Left ventricle myocardium superior (tissue), 1 donor: ENCODE measurements at regions not wholly inside any gene's neighbourhood (a gene's known extent, or its start where the extent isn't known, plus 50 kb on each side); places are given as distances from the start of the nearest gene placed in this dataset.
A peak's percentile ranks its signal among the peaks of the same experiment; 100 is the strongest.

ENCODE experiments used
- ATAC-seq: fragments of 200-7000 bp; cut with Tn5 transposase; one replicate; pipeline ENCODE4 v1.9.1; 2020; ENCODE audit warnings: mild to moderate bottlenecking, moderate library complexity
- DNase-seq: peaks from one replicate; pipeline ENCODE4 v3.0.0-alpha.2; 2020
- intact Hi-C: fragments of 100-400 bp; cut with micrococcal nuclease; formaldehyde crosslinking; loops from one replicate; pipeline ENCODE4 v1.11.0; 2022
- donor health status: DM: no; HTN: yes; CAD: no; lungs with severe emphysema.

GRCh38 chr5:23385036-23385435 lies 122.4 kb upstream of the PRDM9 start:
- DNase-seq (no peak), ATAC-seq (no peak)
- intact Hi-C loops = no loop called here

- intact Hi-C loops = no loop called here
- DNase-seq = no peak
Measured at GRCh38 chr5:23372177-23372576, 135.2 kb upstream of the PRDM9 start.

GRCh38 chr5:23368393-23368792 lies 139.0 kb upstream of the PRDM9 start:
- DNase-seq = no peak
- ATAC-seq = no peak
- intact Hi-C loops = no loop called here

More at GRCh38 chr5:23372177-23372576, 135.2 kb upstream of the PRDM9 start:
- ATAC-seq = no peak

- ATAC-seq (no peak), DNase-seq (no peak)
- intact Hi-C loops = no loop called here
Measured at GRCh38 chr5:23367874-23368273, 139.5 kb upstream of the PRDM9 start.

- no peak for DNase-seq
- ATAC-seq = no peak
- intact Hi-C loops = no loop called here
Measured at GRCh38 chr5:23353286-23353685, 154.1 kb upstream of the PRDM9 start.

- DNase-seq = no peak
- intact Hi-C loops = no loop called here
- no peak for ATAC-seq
Measured at GRCh38 chr5:23352446-23352845, 155.0 kb upstream of the PRDM9 start.

- no peak for ATAC-seq
- intact Hi-C loops = no loop called here
- DNase-seq = no peak
Measured at GRCh38 chr5:23343121-23343520, 164.3 kb upstream of the PRDM9 start.

- ATAC-seq = no peak
- DNase-seq = no peak
- intact Hi-C loops = no loop called here
Measured at GRCh38 chr5:23332650-23333251, 174.7 kb upstream of the PRDM9 start.

- DNase-seq (no peak), ATAC-seq (no peak)
- intact Hi-C loops = no loop called here
Measured at GRCh38 chr5:23330726-23331125, 176.7 kb upstream of the PRDM9 start.

- ATAC-seq (no peak), DNase-seq (no peak)
- intact Hi-C loops = no loop called here
Measured at GRCh38 chr5:23319901-23320300, 187.5 kb upstream of the PRDM9 start.

- ATAC-seq (no peak), DNase-seq (no peak)
- intact Hi-C loops = no loop called here
Measured at GRCh38 chr5:23318960-23319359, 188.4 kb upstream of the PRDM9 start.

- no peak for ATAC-seq
- intact Hi-C loops = no loop called here
Measured at GRCh38 chr5:23318166-23318565, 189.2 kb upstream of the PRDM9 start.

GRCh38 chr5:23316060-23316591 lies 191.3 kb upstream of the PRDM9 start:
- intact Hi-C loops = no loop called here
- DNase-seq (no peak), ATAC-seq (no peak)

More at GRCh38 chr5:23318166-23318565, 189.2 kb upstream of the PRDM9 start:
- DNase-seq = no peak

GRCh38 chr5:23314827-23315226 lies 192.6 kb upstream of the PRDM9 start:
- no peak for DNase-seq
- intact Hi-C loops = no loop called here
- no peak for ATAC-seq

- DNase-seq = peak; percentile 19
- intact Hi-C loops = no loop called here
- ATAC-seq = no peak
Measured at GRCh38 chr5:23305055-23305454, 202.4 kb upstream of the PRDM9 start.

GRCh38 chr5:23303836-23304235 lies 203.6 kb upstream of the PRDM9 start:
- DNase-seq (no peak), ATAC-seq (no peak)
- intact Hi-C loops = no loop called here

GRCh38 chr5:23303435-23303834 lies 204.0 kb upstream of the PRDM9 start:
- ATAC-seq (no peak), DNase-seq (no peak)
- intact Hi-C loops = no loop called here

GRCh38 chr5:23302438-23302837 lies 205.0 kb upstream of the PRDM9 start:
- no peak for ATAC-seq
- intact Hi-C loops = no loop called here
- DNase-seq = no peak

- intact Hi-C loops = no loop called here
- DNase-seq (no peak), ATAC-seq (no peak)
Measured at GRCh38 chr5:23289162-23289561, 218.2 kb upstream of the PRDM9 start.

- DNase-seq = no peak
- ATAC-seq = no peak
- intact Hi-C loops = no loop called here
Measured at GRCh38 chr5:23284656-23285055, 222.8 kb upstream of the PRDM9 start.

- DNase-seq (no peak), ATAC-seq (no peak)
- intact Hi-C loops = no loop called here
Measured at GRCh38 chr5:23274171-23274570, 233.2 kb upstream of the PRDM9 start.

- intact Hi-C loops = no loop called here
- ATAC-seq = no peak
- no peak for DNase-seq
Measured at GRCh38 chr5:23269981-23270380, 237.4 kb upstream of the PRDM9 start.
